CD4-positive, alpha-beta T cell (primary cell): ENCODE measurements at regions not wholly inside any gene's neighbourhood (a gene's known extent, or its start where the extent isn't known, plus 50 kb on each side); places are given as distances from the start of the nearest gene placed in this dataset.

ENCODE experiments used
- ATAC-seq: fragments of 200-7000 bp; cut with Tn5 transposase; one replicate; pipeline ENCODE4 v1.10.0; 2022; ENCODE audit warnings: mild to moderate bottlenecking; ENCODE audit not compliant: poor library complexity
- CTCF ChIA-PET: fragments of 350-600 bp; sonication (Branson Sonifier 250); formaldehyde crosslinking; loops from one replicate; lab custom pipeline; 2021; ENCODE audit warnings: antibody characterized with exemption, inconsistent platforms; lab: Charles Lee
- POLR2A ChIA-PET: fragments of 350-600 bp; sonication (Branson Sonifier 250); formaldehyde crosslinking; loops from one replicate; lab custom pipeline; 2021; ENCODE audit warnings: antibody characterized with exemption, inconsistent platforms; lab: Charles Lee
- DNase-seq, 14 experiments: peaks; one replicate each; pipeline ENCODE4 v3.0.0-alpha.2; 2013 to 2020; ENCODE audit warnings: mixed read lengths in 2 of 14
- H3K27ac ChIP-seq, 2 donors: one replicate each; pipeline versions ENCODE4 v1.5.1 to v1.7.0; 2013; ENCODE audit warnings: low read length in 2 of 2, low read depth in 1 of 2, mild to moderate bottlenecking in 1 of 2
- H3K27me3 ChIP-seq, 2 experiments: 1 replicate in 1 of 2; 2 replicates in 1 of 2; pipeline versions ENCODE4 v1.6.1 to v1.7.0; 2013; ENCODE audit warnings: low read length in 2 of 2, control low read depth in 1 of 2, mild to moderate bottlenecking in 1 of 2, moderate library complexity in 1 of 2; ENCODE audit not compliant: insufficient read depth in 2 of 2, control insufficient read depth in 1 of 2
- H3K36me3 ChIP-seq: one replicate; pipeline ENCODE4 v1.6.1; 2013; ENCODE audit warnings: low read length, control low read depth; ENCODE audit not compliant: insufficient read depth
- H3K4me1 ChIP-seq: one replicate; pipeline ENCODE4 v1.6.1; 2013; ENCODE audit warnings: low read length, control low read depth; ENCODE audit not compliant: insufficient read depth
- H3K4me3 ChIP-seq: one replicate; pipeline ENCODE4 v1.5.1; 2013; ENCODE audit warnings: mild to moderate bottlenecking, low read length, moderate library complexity
- H3K9me3 ChIP-seq, 2 experiments: 1 replicate in 1 of 2; 2 replicates in 1 of 2; pipeline versions ENCODE4 v1.6.1 to v1.7.0; 2013; ENCODE audit warnings: low read length in 2 of 2, mild to moderate bottlenecking in 2 of 2, control low read depth in 1 of 2, moderate library complexity in 1 of 2; ENCODE audit not compliant: control insufficient read depth in 1 of 2, insufficient read depth in 1 of 2
- H3K27ac Mint-ChIP-seq: one replicate; pipeline ENCODE4 v1.8.0; 2020; ENCODE audit warnings: mixed read lengths
- H3K27me3 Mint-ChIP-seq: one replicate; pipeline ENCODE4 v1.8.0; 2021; ENCODE audit warnings: mixed read lengths
- H3K36me3 Mint-ChIP-seq: one replicate; pipeline ENCODE4 v1.8.0; 2021; ENCODE audit warnings: low read depth, mixed read lengths
- H3K4me1 Mint-ChIP-seq: one replicate; pipeline ENCODE4 v1.8.0; 2021; ENCODE audit warnings: low read depth, mixed read lengths
- H3K4me3 Mint-ChIP-seq: one replicate; pipeline ENCODE4 v1.8.0; 2020; ENCODE audit warnings: mild to moderate bottlenecking, mixed read lengths
- H3K9me3 Mint-ChIP-seq: one replicate; pipeline ENCODE4 v1.8.0; 2020; ENCODE audit warnings: mixed read lengths
- CTCF ChIP-seq: fragments of 200-600 bp; IDR thresholded peaks from one replicate; pipeline ENCODE4 v1.8.0; 2022; ENCODE audit warnings: antibody characterized with exemption, mild to moderate bottlenecking
- intact Hi-C, 2 experiments: fragments of 100-400 bp; cut with DNase I in 1 of 2; cut with micrococcal nuclease in 1 of 2; formaldehyde crosslinking; loops; one replicate each; pipeline versions ENCODE4 v1.15.1 to v1.9.0; 2023 to 2025; cut with DNase I, micrococcal nuclease

GRCh38 chr2:238566001-238566645, 139.4 kb downstream of the ASB1 start:
- POLR2A ChIA-PET, result no interaction called here
- Mint-ChIP-seq H3K27ac (no peak overlapping the region), H3K4me3 (no peak overlapping the region), H3K36me3 (no peaks in the 10 kb centered on the region), H3K9me3 (no peaks in the 10 kb centered on the region), H3K4me1 (no peaks in the 10 kb centered on the region), H3K27me3 (no peaks in the 10 kb centered on the region)
- intact Hi-C loops, result no loop called here
- Histone ChIP-seq H3K27ac (no peak overlapping the region), H3K36me3 (no peaks in the 10 kb centered on the region), H3K4me3 (no peak overlapping the region), H3K27me3 (no peaks in the 10 kb centered on the region), H3K4me1 (no peaks in the 10 kb centered on the region), H3K9me3 (no peaks in the 10 kb centered on the region)
- no peak for ATAC-seq
- no peak for TF ChIP-seq CTCF
- DNase-seq, result no peak
- CTCF ChIA-PET, result no interaction called here

GRCh38 chr2:238567067-238567855, 140.5 kb downstream of the ASB1 start:
- no peak overlapping the region for H3K27ac ChIP-seq
- no peaks in the 10 kb centered on the region for H3K9me3 ChIP-seq
- intact Hi-C loops, result no loop called here
- Mint-ChIP-seq H3K36me3 (no peaks in the 10 kb centered on the region), H3K4me1 (no peaks in the 10 kb centered on the region), H3K9me3 (no peaks in the 10 kb centered on the region), H3K27me3 (no peaks in the 10 kb centered on the region), H3K4me3 (no peak overlapping the region), H3K27ac (no peak overlapping the region)
- no peak for TF ChIP-seq CTCF
- ChIA-PET POLR2A (no interaction called here), CTCF (no interaction called here)
- H3K27me3 ChIP-seq, result no peaks in the 10 kb centered on the region
- no peaks in the 10 kb centered on the region for H3K4me1 ChIP-seq
- no peak overlapping the region for H3K4me3 ChIP-seq
- H3K36me3 ChIP-seq, result no peaks in the 10 kb centered on the region
- DNase-seq (no peak), ATAC-seq (no peak)

- H3K9me3 Mint-ChIP-seq, result no peaks in the 10 kb centered on the region
- H3K27me3 Mint-ChIP-seq, result no peaks in the 10 kb centered on the region
- no peaks in the 10 kb centered on the region for H3K4me1 ChIP-seq
- DNase-seq, result no peak
- H3K4me3 ChIP-seq, result no peak overlapping the region
- no peak overlapping the region for H3K4me3 Mint-ChIP-seq
- no peaks in the 10 kb centered on the region for H3K27me3 ChIP-seq
- POLR2A ChIA-PET, result no interaction called here
- no peak overlapping the region for H3K27ac Mint-ChIP-seq
- H3K36me3 ChIP-seq, result no peaks in the 10 kb centered on the region
- no peaks in the 10 kb centered on the region for H3K36me3 Mint-ChIP-seq
- TF ChIP-seq CTCF, result no peak
- CTCF ChIA-PET, result no interaction called here
- no peak overlapping the region for H3K27ac ChIP-seq
- no peaks in the 10 kb centered on the region for H3K9me3 ChIP-seq
- no peak for ATAC-seq
- H3K4me1 Mint-ChIP-seq, result no peaks in the 10 kb centered on the region
- intact Hi-C loops, result no loop called here
Measured at GRCh38 chr2:238567996-238568395, 141.3 kb downstream of the ASB1 start.
